LNCaP clone FGC (cell line): ENCODE measurements at regions not wholly inside any gene's neighbourhood (a gene's known extent, or its start where the extent isn't known, plus 50 kb on each side); places are given as distances from the start of the nearest gene placed in this dataset.
"Not testable (repeated sequence)": the region's sequence is repeated elsewhere in the genome, so short reads cannot be mapped to it uniquely, and the experiment has no call there.

Experiments used
- DNase-seq: peaks from one replicate; pipeline ENCODE4 v3.0.0-alpha.2; 2011; ENCODE audit warnings: low read depth
- H3K4me3 ChIP-seq: 2 replicates; pipeline ENCODE4 v1.5.1; 2011; ENCODE audit warnings: mild to moderate bottlenecking, low read depth, low read length, control low read depth
- CTCF ChIP-seq: IDR thresholded peaks from 2 replicates; pipeline ENCODE4 v1.5.1; 2012; ENCODE audit warnings: mild to moderate bottlenecking; ENCODE audit not compliant: control insufficient read depth, insufficient read depth; ENCODE audit errors: extremely low read depth

- no peak for TF ChIP-seq CTCF
- no peak overlapping the region for H3K4me3 ChIP-seq
- peak; percentile 94 for DNase-seq
Measured at GRCh38 chr13:83125791-83126190, 756.5 kb downstream of the SLITRK1 start.

GRCh38 chr13:83121896-83122295, 760.4 kb downstream of the SLITRK1 start:
- no peak for TF ChIP-seq CTCF
- DNase-seq, result no peak

GRCh38 chr13:83117046-83117445, 765.2 kb downstream of the SLITRK1 start:
- no peak for TF ChIP-seq CTCF
- no peak for DNase-seq

More at GRCh38 chr13:83121896-83122295, 760.4 kb downstream of the SLITRK1 start:
- H3K4me3 ChIP-seq, result no peak overlapping the region

GRCh38 chr13:83101574-83102247, 780.6 kb downstream of the SLITRK1 start:
- not testable (repeated sequence) for DNase-seq, H3K4me3 ChIP-seq

More at GRCh38 chr13:83117046-83117445, 765.2 kb downstream of the SLITRK1 start:
- no peak overlapping the region for H3K4me3 ChIP-seq

- DNase-seq, result no peak
- no peak for TF ChIP-seq CTCF
- H3K4me3 ChIP-seq, result no peak overlapping the region
Measured at GRCh38 chr13:83100237-83100636, 782.0 kb downstream of the SLITRK1 start.

GRCh38 chr13:83088858-83089257, 793.4 kb downstream of the SLITRK1 start:
- DNase-seq, result no peak
- no peak overlapping the region for H3K4me3 ChIP-seq
- no peak for TF ChIP-seq CTCF

- no peak overlapping the region for H3K4me3 ChIP-seq
- no peak for TF ChIP-seq CTCF
- no peak for DNase-seq
Measured at GRCh38 chr13:83086948-83087347, 795.3 kb downstream of the SLITRK1 start.
